Glutamatergic neuron (in vitro differentiated cells): ENCODE measurements at regions not wholly inside any gene's neighbourhood (a gene's known extent, or its start where the extent isn't known, plus 50 kb on each side); places are given as distances from the start of the nearest gene placed in this dataset.

Experiments used
- DNase-seq: peaks from one replicate; pipeline ENCODE4 v3.0.0; 2022
- H3K27ac Mint-ChIP-seq: one replicate; pipeline ENCODE4 v1.8.0; 2020; ENCODE audit warnings: mild to moderate bottlenecking, mixed read lengths, inconsistent platforms; ENCODE audit not compliant: unreplicated experiment
- H3K27me3 Mint-ChIP-seq: one replicate; pipeline ENCODE4 v1.8.0; 2020; ENCODE audit warnings: mild to moderate bottlenecking, moderate library complexity, mixed read lengths, inconsistent platforms; ENCODE audit not compliant: unreplicated experiment
- H3K36me3 Mint-ChIP-seq: one replicate; pipeline ENCODE4 v1.8.0; 2020; ENCODE audit warnings: mild to moderate bottlenecking, mixed read lengths, inconsistent platforms; ENCODE audit not compliant: unreplicated experiment
- H3K4me1 Mint-ChIP-seq: one replicate; pipeline ENCODE4 v1.8.0; 2020; ENCODE audit warnings: mild to moderate bottlenecking, low read depth, mixed read lengths, inconsistent platforms; ENCODE audit not compliant: unreplicated experiment
- H3K4me3 Mint-ChIP-seq: one replicate; pipeline ENCODE4 v1.8.0; 2020; ENCODE audit warnings: mild to moderate bottlenecking, mixed read lengths, inconsistent platforms; ENCODE audit not compliant: unreplicated experiment
- H3K9me3 Mint-ChIP-seq: one replicate; pipeline ENCODE4 v1.8.0; 2020; ENCODE audit warnings: mild to moderate bottlenecking, moderate library complexity, mixed read lengths, inconsistent platforms; ENCODE audit not compliant: unreplicated experiment
- CTCF ChIP-seq: fragments of 200-600 bp; sonication (generic); IDR thresholded peaks from one replicate; pipeline ENCODE4 v1.5.0; 2021; ENCODE audit not compliant: partially characterized antibody, unreplicated experiment

- no peak overlapping the region for H3K27ac Mint-ChIP-seq
- peaks cover 6% of the 10 kb centered on the region for H3K36me3 Mint-ChIP-seq
- TF ChIP-seq CTCF, result no peak
- peaks cover 4% of the 10 kb centered on the region for H3K4me1 Mint-ChIP-seq
- H3K9me3 Mint-ChIP-seq, result no peaks in the 10 kb centered on the region
- no peak for DNase-seq
- H3K27me3 Mint-ChIP-seq, result no peaks in the 10 kb centered on the region
- H3K4me3 Mint-ChIP-seq, result no peak overlapping the region
Measured at GRCh38 chr6:112927641-112928320, 580.7 kb downstream of the RFPL4B start.

GRCh38 chr6:112929641-112930040 lies 582.5 kb downstream of the RFPL4B start:
- no peak for TF ChIP-seq CTCF
- Mint-ChIP-seq H3K9me3 (no peaks in the 10 kb centered on the region), H3K4me3 (no peak overlapping the region), H3K27ac (no peak overlapping the region), H3K27me3 (no peaks in the 10 kb centered on the region), H3K36me3 (no peaks in the 10 kb centered on the region), H3K4me1 (peaks cover 4% of the 10 kb centered on the region)
- no peak for DNase-seq

GRCh38 chr6:112931832-112932231 lies 584.7 kb downstream of the RFPL4B start:
- Mint-ChIP-seq H3K9me3 (no peaks in the 10 kb centered on the region), H3K27ac (no peak overlapping the region), H3K4me1 (peaks cover 4% of the 10 kb centered on the region), H3K27me3 (no peaks in the 10 kb centered on the region), H3K4me3 (no peak overlapping the region), H3K36me3 (no peaks in the 10 kb centered on the region)
- TF ChIP-seq CTCF, result no peak
- DNase-seq, result no peak

GRCh38 chr6:112933947-112934346 lies 586.8 kb downstream of the RFPL4B start:
- DNase-seq, result no peak
- TF ChIP-seq CTCF, result no peak
- H3K27me3 Mint-ChIP-seq, result no peaks in the 10 kb centered on the region
- no peaks in the 10 kb centered on the region for H3K36me3 Mint-ChIP-seq
- no peaks in the 10 kb centered on the region for H3K9me3 Mint-ChIP-seq
- H3K4me1 Mint-ChIP-seq, result no peaks in the 10 kb centered on the region
- H3K4me3 Mint-ChIP-seq, result no peak overlapping the region
- no peak overlapping the region for H3K27ac Mint-ChIP-seq

- no peaks in the 10 kb centered on the region for H3K9me3 Mint-ChIP-seq
- no peaks in the 10 kb centered on the region for H3K4me1 Mint-ChIP-seq
- no peaks in the 10 kb centered on the region for H3K27me3 Mint-ChIP-seq
- no peak for DNase-seq
- H3K36me3 Mint-ChIP-seq, result no peaks in the 10 kb centered on the region
- H3K4me3 Mint-ChIP-seq, result no peak overlapping the region
- H3K27ac Mint-ChIP-seq, result no peak overlapping the region
- TF ChIP-seq CTCF, result no peak
Measured at GRCh38 chr6:112934433-112935327, 587.5 kb downstream of the RFPL4B start.
